Caco-2 (cell line): ENCODE measurements at regions not wholly inside any gene's neighbourhood (a gene's known extent, or its start where the extent isn't known, plus 50 kb on each side); places are given as distances from the start of the nearest gene placed in this dataset.

ENCODE experiments used
- BruUV-seq: library from RNA; stranded (reverse); fragments of 400-500 nt; replicated peaks from 2 replicates; lab custom pipeline; 2021; lab: Mats Ljungman, UMichigan
- CTCF ChIA-PET: fragments of 300-600 bp; sonication (Branson Sonifier 250); formaldehyde crosslinking; loops from one replicate; lab custom pipeline; 2022; ENCODE audit warnings: antibody characterized with exemption; lab: Charles Lee
- POLR2A ChIA-PET: fragments of 300-600 bp; sonication (Branson Sonifier 250); formaldehyde crosslinking; loops from one replicate; lab custom pipeline; 2022; ENCODE audit warnings: antibody characterized with exemption; lab: Charles Lee
- DNase-seq, 2 experiments: peaks; one replicate each; pipeline versions ENCODE4 v3.0.0 to v3.0.0-alpha.2; 2020 to 2022
- H3K27me3 ChIP-seq: replicated peaks from 2 replicates; pipeline ENCODE4 v1.6.0; 2011; ENCODE audit warnings: low read length; ENCODE audit not compliant: control insufficient read depth, insufficient read depth
- H3K36me3 ChIP-seq: 2 replicates; pipeline ENCODE4 v1.5.1; 2011; ENCODE audit warnings: low read length; ENCODE audit not compliant: control insufficient read depth, insufficient read depth
- H3K4me1 ChIP-seq: fragments of 250-450 bp; sonication (Bioruptor Pico); 2 replicates; pipeline ENCODE4 v1.5.1; 2020; ENCODE audit warnings: mild to moderate bottlenecking
- H3K4me3 ChIP-seq: 2 replicates; pipeline ENCODE4 v1.5.1; 2011; ENCODE audit warnings: low read depth, mild to moderate bottlenecking, control low read depth, low read length
- H3K9me3 ChIP-seq: fragments of 250-450 bp; sonication (Bioruptor Pico); 2 replicates; pipeline ENCODE4 v1.5.1; 2020; ENCODE audit warnings: mild to moderate bottlenecking, moderate library complexity
- H3K27ac Mint-ChIP-seq: one replicate; pipeline ENCODE4 v1.8.0; 2022; ENCODE audit warnings: mixed read lengths; ENCODE audit not compliant: unreplicated experiment
- H3K27me3 Mint-ChIP-seq: one replicate; pipeline ENCODE4 v1.8.0; 2022; ENCODE audit warnings: mixed read lengths; ENCODE audit not compliant: insufficient read depth, unreplicated experiment
- H3K36me3 Mint-ChIP-seq: one replicate; pipeline ENCODE4 v1.8.0; 2022; ENCODE audit warnings: mild to moderate bottlenecking, mixed read lengths; ENCODE audit not compliant: insufficient read depth, unreplicated experiment
- H3K4me1 Mint-ChIP-seq: one replicate; pipeline ENCODE4 v1.8.0; 2022; ENCODE audit warnings: low read depth, mixed read lengths; ENCODE audit not compliant: unreplicated experiment
- H3K4me3 Mint-ChIP-seq: one replicate; pipeline ENCODE4 v1.8.0; 2022; ENCODE audit warnings: mild to moderate bottlenecking, moderate library complexity, mixed read lengths; ENCODE audit not compliant: unreplicated experiment
- H3K9me3 Mint-ChIP-seq: one replicate; pipeline ENCODE4 v1.8.0; 2022; ENCODE audit warnings: mixed read lengths; ENCODE audit not compliant: unreplicated experiment
- intact Hi-C: fragments of 100-400 bp; cut with micrococcal nuclease; formaldehyde crosslinking; loops from one replicate; pipeline ENCODE4 v1.10.0; 2022; ENCODE audit not compliant: unreplicated experiment
- TF ChIP-seq, protein P1 (sequence below), 2 experiments: fragments of 200-600 bp in 1 of 2; IDR thresholded peaks; 1 replicate in 1 of 2; 2 replicates in 1 of 2; pipeline versions ENCODE4 v1.5.1 to v1.8.0; 2011 to 2022; ENCODE audit warnings: antibody characterized with exemption in 1 of 2, control low read depth in 1 of 2, inconsistent platforms in 1 of 2, low read depth in 1 of 2, low read length in 1 of 2, mild to moderate bottlenecking in 1 of 2, moderate library complexity in 1 of 2; ENCODE audit not compliant: insufficient read depth in 1 of 2, severe bottlenecking in 1 of 2, unreplicated experiment in 1 of 2

DNA sequence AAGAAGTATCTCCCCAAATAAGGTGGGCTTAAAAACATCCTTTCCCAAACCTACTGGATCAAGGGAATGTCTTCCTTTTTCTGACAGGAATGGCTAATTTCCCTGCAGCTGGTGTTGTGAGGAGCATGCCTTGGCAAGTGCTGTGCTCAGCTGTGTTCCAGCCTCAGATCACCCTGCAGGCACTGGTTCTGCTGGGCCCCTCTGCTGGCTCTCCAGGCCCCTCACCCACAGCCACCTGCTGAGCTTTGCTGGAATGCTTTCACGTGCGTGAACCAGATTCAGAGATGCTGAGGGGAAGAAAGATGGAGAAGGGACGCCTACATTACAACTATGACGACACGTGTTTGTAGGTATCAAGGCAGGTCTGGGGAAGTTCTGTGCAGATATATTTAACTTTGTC lies 71.3 kb upstream of the FOXC1 start:
- H3K4me1 Mint-ChIP-seq = peaks cover 8% of the 10 kb centered on the region
- H3K27me3 Mint-ChIP-seq = no peaks in the 10 kb centered on the region
- POLR2A ChIA-PET = no interaction called here
- H3K27me3 ChIP-seq = no peaks in the 10 kb centered on the region
- H3K4me3 ChIP-seq = no peak overlapping the region
- no peak overlapping the region for H3K4me3 Mint-ChIP-seq
- H3K27ac Mint-ChIP-seq = no peak overlapping the region
- intact Hi-C loops = no loop called here
- no peaks in the 10 kb centered on the region for H3K9me3 Mint-ChIP-seq
- no peaks in the 10 kb centered on the region for H3K9me3 ChIP-seq
- H3K36me3 ChIP-seq = no peaks in the 10 kb centered on the region
- TF ChIP-seq, protein P1, sequence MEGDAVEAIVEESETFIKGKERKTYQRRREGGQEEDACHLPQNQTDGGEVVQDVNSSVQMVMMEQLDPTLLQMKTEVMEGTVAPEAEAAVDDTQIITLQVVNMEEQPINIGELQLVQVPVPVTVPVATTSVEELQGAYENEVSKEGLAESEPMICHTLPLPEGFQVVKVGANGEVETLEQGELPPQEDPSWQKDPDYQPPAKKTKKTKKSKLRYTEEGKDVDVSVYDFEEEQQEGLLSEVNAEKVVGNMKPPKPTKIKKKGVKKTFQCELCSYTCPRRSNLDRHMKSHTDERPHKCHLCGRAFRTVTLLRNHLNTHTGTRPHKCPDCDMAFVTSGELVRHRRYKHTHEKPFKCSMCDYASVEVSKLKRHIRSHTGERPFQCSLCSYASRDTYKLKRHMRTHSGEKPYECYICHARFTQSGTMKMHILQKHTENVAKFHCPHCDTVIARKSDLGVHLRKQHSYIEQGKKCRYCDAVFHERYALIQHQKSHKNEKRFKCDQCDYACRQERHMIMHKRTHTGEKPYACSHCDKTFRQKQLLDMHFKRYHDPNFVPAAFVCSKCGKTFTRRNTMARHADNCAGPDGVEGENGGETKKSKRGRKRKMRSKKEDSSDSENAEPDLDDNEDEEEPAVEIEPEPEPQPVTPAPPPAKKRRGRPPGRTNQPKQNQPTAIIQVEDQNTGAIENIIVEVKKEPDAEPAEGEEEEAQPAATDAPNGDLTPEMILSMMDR (IDR thresholded peaks at IDR 0.05; ENCODE audit: insufficient read depth in 1 of 2, low read depth in 1 of 2, low read length in 1 of 2, severe bottlenecking in 1 of 2, unreplicated experiment in 1 of 2) = no peak
- H3K36me3 Mint-ChIP-seq = no peaks in the 10 kb centered on the region
- no peaks in the 10 kb centered on the region for H3K4me1 ChIP-seq
- no TSS peak for BruUV-seq
- no peak for DNase-seq
- CTCF ChIA-PET = no interaction called here

DNA sequence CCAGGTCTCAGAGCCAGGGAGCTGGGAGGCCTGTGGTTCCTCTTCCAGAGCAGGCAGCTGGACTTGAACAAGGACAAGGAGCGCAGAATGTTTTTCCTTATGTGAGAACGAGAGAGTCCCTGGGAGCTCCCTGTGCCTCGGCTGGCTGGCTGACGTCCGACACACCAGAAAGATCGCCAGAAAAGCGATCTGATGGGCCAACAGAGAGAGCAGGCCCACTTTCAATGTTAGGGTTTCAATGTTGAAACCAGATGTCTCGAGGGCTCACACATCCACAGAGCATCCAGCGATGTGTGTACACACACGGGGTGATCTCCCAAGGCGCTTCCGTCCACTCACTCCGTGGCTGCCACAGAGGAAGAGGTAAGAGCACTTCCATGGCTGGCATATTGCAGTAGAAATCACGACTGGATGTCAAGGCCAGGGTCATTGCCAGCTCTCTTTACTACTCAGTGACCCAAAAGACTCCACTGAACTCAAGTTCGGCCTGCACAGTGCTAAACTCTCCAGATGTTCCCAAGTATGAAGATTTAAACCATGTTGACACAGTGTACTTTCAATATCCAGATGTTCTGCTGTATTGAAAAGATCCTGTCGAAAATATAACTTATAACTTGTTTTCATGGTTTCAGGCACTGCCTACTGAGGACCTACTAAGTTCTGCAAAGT lies 70.8 kb upstream of the FOXC1 start:
- no peaks in the 10 kb centered on the region for H3K4me1 ChIP-seq
- Mint-ChIP-seq H3K36me3 (no peaks in the 10 kb centered on the region), H3K27ac (no peak overlapping the region), H3K9me3 (no peaks in the 10 kb centered on the region), H3K4me1 (peaks cover 8% of the 10 kb centered on the region), H3K4me3 (no peak overlapping the region), H3K27me3 (peaks cover 2% of the 10 kb centered on the region)
- DNase-seq = no peak
- H3K4me3 ChIP-seq = no peak overlapping the region
- TF ChIP-seq, protein P1 (IDR thresholded peaks at IDR 0.05; ENCODE audit: insufficient read depth in 1 of 2, low read depth in 1 of 2, low read length in 1 of 2, severe bottlenecking in 1 of 2, unreplicated experiment in 1 of 2) = no peak
- ChIA-PET POLR2A (no interaction called here), CTCF (no interaction called here)
- intact Hi-C loops = no loop called here
- H3K36me3 ChIP-seq = no peaks in the 10 kb centered on the region
- no peaks in the 10 kb centered on the region for H3K9me3 ChIP-seq
- BruUV-seq = no TSS peak
- no peaks in the 10 kb centered on the region for H3K27me3 ChIP-seq

DNA sequence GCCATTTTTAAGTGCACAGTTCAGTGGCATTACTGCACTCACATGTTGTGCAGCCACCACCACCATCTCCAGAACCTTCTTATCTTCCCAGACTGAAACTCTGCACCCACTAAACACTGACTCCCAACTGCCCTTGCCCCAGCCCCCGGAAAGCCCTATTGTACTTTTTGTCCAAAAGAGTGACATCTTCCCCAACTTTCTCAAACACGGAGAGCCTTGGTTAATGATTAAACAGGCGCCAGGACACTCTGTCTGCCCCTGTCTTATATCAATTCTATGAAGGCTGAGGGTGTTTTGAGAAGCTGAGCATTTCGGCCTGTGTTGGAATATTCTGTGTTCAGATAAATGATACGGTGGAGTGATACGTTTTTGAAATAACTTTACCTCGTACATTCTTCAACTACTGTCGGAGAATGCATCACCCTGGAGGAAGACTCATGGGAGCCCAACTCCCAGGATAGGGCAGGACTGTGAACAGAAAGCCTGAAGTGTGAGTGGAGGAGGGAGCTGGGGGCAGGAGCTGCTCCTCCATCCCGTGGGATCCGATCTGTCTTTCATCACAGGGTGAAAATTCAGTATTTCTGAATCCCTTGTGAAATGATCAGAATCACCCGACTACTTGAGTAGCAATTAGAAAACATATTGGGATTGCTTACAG lies 68.7 kb upstream of the FOXC1 start:
- intact Hi-C loops = no loop called here
- no TSS peak for BruUV-seq
- no peaks in the 10 kb centered on the region for H3K4me1 ChIP-seq
- Mint-ChIP-seq H3K36me3 (no peaks in the 10 kb centered on the region), H3K27me3 (peaks cover 6% of the 10 kb centered on the region), H3K27ac (no peak overlapping the region), H3K4me3 (no peak overlapping the region), H3K9me3 (no peaks in the 10 kb centered on the region), H3K4me1 (peaks cover 8% of the 10 kb centered on the region)
- H3K9me3 ChIP-seq = no peaks in the 10 kb centered on the region
- CTCF ChIA-PET = no interaction called here
- TF ChIP-seq, protein P1 (IDR thresholded peaks at IDR 0.05; ENCODE audit: insufficient read depth in 1 of 2, low read depth in 1 of 2, low read length in 1 of 2, severe bottlenecking in 1 of 2, unreplicated experiment in 1 of 2) = no peak
- DNase-seq = peak in 1 of 2 experiments; percentile 29
- no peak overlapping the region for H3K4me3 ChIP-seq
- POLR2A ChIA-PET = no interaction called here
- H3K36me3 ChIP-seq = no peaks in the 10 kb centered on the region
- H3K27me3 ChIP-seq = no peaks in the 10 kb centered on the region
